Transverse colon (tissue), 4 donors: ENCODE measurements at regions not wholly inside any gene's neighbourhood (a gene's known extent, or its start where the extent isn't known, plus 50 kb on each side); places are given as distances from the start of the nearest gene placed in this dataset.

ENCODE experiments used
- DNase-seq: peaks from one replicate; pipeline ENCODE4 v3.0.0-alpha.2; 2019
- H3K27ac ChIP-seq, 4 donors: fragments of 200-600 bp; sonication (generic); 2 replicates each; pipeline ENCODE4 v1.5.1; 2016 to 2018; ENCODE audit warnings: inconsistent platforms in 4 of 4
- H3K27me3 ChIP-seq: fragments of 200-600 bp; sonication (generic); 2 replicates; pipeline ENCODE4 v1.5.1; 2017; ENCODE audit warnings: inconsistent platforms
- H3K36me3 ChIP-seq, 4 donors: fragments of 200-600 bp; sonication (generic); 2 replicates each; pipeline ENCODE4 v1.5.1; 2017 to 2019; ENCODE audit warnings: inconsistent platforms in 4 of 4
- H3K4me1 ChIP-seq, 4 donors: fragments of 200-600 bp; sonication (generic); 2 replicates each; pipeline ENCODE4 v1.5.1; 2017 to 2020; ENCODE audit warnings: inconsistent platforms in 4 of 4
- H3K4me3 ChIP-seq, 4 donors: fragments of 200-600 bp; sonication (generic); 1 replicate in 1 of 4; 2 replicates in 3 of 4; pipeline versions ENCODE4 v1.5.1 to v1.6.1; 2017 to 2019; ENCODE audit warnings: inconsistent platforms in 4 of 4
- H3K9me3 ChIP-seq, 2 donors: fragments of 200-600 bp; sonication (generic); 2 replicates each; pipeline ENCODE4 v1.5.1; 2017 to 2019; ENCODE audit warnings: inconsistent platforms in 2 of 2
- CTCF ChIP-seq, 5 experiments: fragments of 200-600 bp in 3 of 5; fragments of 450-650 bp in 2 of 5; sonication (generic) in 3 of 5; IDR thresholded peaks; 1 replicate in 2 of 5; 2 replicates in 3 of 5; pipeline ENCODE4 v1.5.1; 2016 to 2017; ENCODE audit warnings: antibody characterized with exemption in 5 of 5, inconsistent platforms in 3 of 5, mild to moderate bottlenecking in 2 of 5, moderate library complexity in 1 of 5
- EP300 ChIP-seq: sonication (generic); formaldehyde crosslinking; IDR thresholded peaks from one replicate; pipeline ENCODE4 v1.6.1; 2017; ENCODE audit warnings: antibody characterized with exemption, low read depth
- POLR2A ChIP-seq: fragments of 450-650 bp; IDR thresholded peaks from one replicate; pipeline ENCODE4 v1.6.1; 2016; ENCODE audit warnings: antibody characterized with exemption, mild to moderate bottlenecking, moderate library complexity
- POLR2AphosphoS5 ChIP-seq, 3 donors: sonication (generic); formaldehyde crosslinking; IDR thresholded peaks; one replicate each; pipeline ENCODE4 v1.6.1; 2016; ENCODE audit warnings: antibody characterized with exemption in 3 of 3
- WGBS, 2 donors: methylation state at CpG; one replicate each; pipeline ENCODE4 v1.1.5; 2018; ENCODE audit warnings: low coverage in 1 of 2; 5-methylcytosine and 5-hydroxymethylcytosine counted together
- in situ Hi-C, 4 donors: fragments of 200-750 bp; cut with MboI; loops; one replicate each; pipeline versions ENCODE4 v1.15.0 to v1.15.1; 2017; ENCODE audit warnings: low sequenced_read_pairs in 3 of 4, low pct_ligation_motif_present in 1 of 4, low pct_unique_long_range_greater_than_20kb in 1 of 4
- intact Hi-C: fragments of 100-400 bp; cut with DNase I; formaldehyde crosslinking; loops from one replicate; pipeline ENCODE4 v1.15.1; 2023; ENCODE audit warnings: low total_unique reads

- Histone ChIP-seq H3K27me3 (no peaks in the 10 kb centered on the region), H3K36me3 (no peaks in the 10 kb centered on the region), H3K27ac (no peak overlapping the region), H3K4me1 (no peaks in the 10 kb centered on the region), H3K4me3 (no peak overlapping the region), H3K9me3 (no peaks in the 10 kb centered on the region)
- peak; percentile 36 for DNase-seq
- no peak for TF ChIP-seq POLR2AphosphoS5 (IDR thresholded peaks at IDR 0.05)
- no peak for TF ChIP-seq POLR2A
- TF ChIP-seq EP300 = no peak
- peak in 4 of 5 experiments; percentile 27 to 49 (median 34) for TF ChIP-seq CTCF (IDR thresholded peaks at IDR 0.05)
- intact Hi-C loops = no loop called here
- in situ Hi-C loops = loop anchor here in 1 of 4 donors (25.0 kb wide), 1 partner anchor 581 kb away; the partner anchor contains the start of gene ENC1
Measured at GRCh38 chr5:74056789-74057164, 430.8 kb downstream of the ARHGEF28 start.

DNA sequence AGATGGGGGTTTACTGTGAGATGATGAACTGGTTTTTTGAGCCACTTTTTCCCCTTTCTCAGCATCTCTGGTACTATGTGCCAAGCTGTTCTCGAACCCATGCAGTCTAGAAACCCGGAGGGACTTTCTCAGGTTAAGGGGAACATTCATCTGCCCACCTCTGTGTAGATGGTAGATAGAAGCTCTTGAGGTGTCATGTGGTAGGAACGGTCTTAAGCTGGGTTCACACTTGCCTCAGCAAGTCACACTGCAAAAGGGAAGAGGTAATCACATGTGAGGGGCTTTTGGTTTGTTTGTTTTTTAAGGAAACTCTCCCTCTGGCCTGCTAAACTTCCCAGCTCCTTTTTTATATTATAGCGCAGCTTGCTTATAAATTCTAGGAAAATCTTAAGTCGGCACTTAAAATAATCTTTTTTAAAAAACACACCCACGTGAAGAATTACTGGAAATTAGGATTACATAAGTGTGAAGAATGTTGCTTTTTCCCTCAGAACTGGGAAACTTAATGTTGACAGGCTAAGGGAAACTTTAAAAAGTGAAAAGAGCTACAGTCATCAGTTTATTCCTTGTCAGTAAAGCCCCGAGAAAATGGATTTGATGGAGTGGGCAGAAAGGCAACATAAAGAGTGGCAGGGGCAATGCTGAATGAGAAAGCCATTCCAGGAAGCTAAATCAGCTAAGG is 430.3 kb downstream of the ARHGEF28 start:
- DNase-seq = no peak
- Histone ChIP-seq H3K4me1 (no peaks in the 10 kb centered on the region), H3K27ac (no peak overlapping the region), H3K4me3 (no peak overlapping the region), H3K27me3 (no peaks in the 10 kb centered on the region), H3K36me3 (no peaks in the 10 kb centered on the region), H3K9me3 (no peaks in the 10 kb centered on the region)
- intact Hi-C loops = no loop called here
- in situ Hi-C loops = loop anchor here in 1 of 4 donors (25.0 kb wide), 1 partner anchor 581 kb away; the partner anchor contains the start of gene ENC1
- whole genome bisulfite sequencing, 2 donors = 50 to 67% methylated on average over 7 of the region's 7 CpGs
- TF ChIP-seq EP300 (no peak), CTCF (IDR thresholded peaks at IDR 0.05) (no peak), POLR2AphosphoS5 (IDR thresholded peaks at IDR 0.05) (no peak), POLR2A (no peak)

GRCh38 chr5:74055486-74056106 is 429.6 kb downstream of the ARHGEF28 start:
- 66 to 74% methylated on average over 5 to 7 of the region's 7 CpGs for WGBS, 2 donors
- H3K27ac ChIP-seq = no peak overlapping the region
- no peaks in the 10 kb centered on the region for H3K36me3 ChIP-seq
- DNase-seq = no peak
- intact Hi-C loops = no loop called here
- in situ Hi-C loops = loop anchor here in 1 of 4 donors (25.0 kb wide), 1 partner anchor 582 kb away; the partner anchor contains the start of gene ENC1
- H3K4me3 ChIP-seq = no peak overlapping the region
- no peaks in the 10 kb centered on the region for H3K4me1 ChIP-seq
- H3K9me3 ChIP-seq = no peaks in the 10 kb centered on the region
- TF ChIP-seq POLR2AphosphoS5 (IDR thresholded peaks at IDR 0.05) = no peak
- TF ChIP-seq CTCF (IDR thresholded peaks at IDR 0.05) = no peak
- no peak for TF ChIP-seq POLR2A
- TF ChIP-seq EP300 = no peak
- no peaks in the 10 kb centered on the region for H3K27me3 ChIP-seq

GRCh38 chr5:74054641-74055421 is 428.8 kb downstream of the ARHGEF28 start:
- H3K9me3 ChIP-seq = no peaks in the 10 kb centered on the region
- no peaks in the 10 kb centered on the region for H3K4me1 ChIP-seq
- no peak overlapping the region for H3K27ac ChIP-seq
- no peak for DNase-seq
- in situ Hi-C loops = loop anchor here in 1 of 4 donors (25.0 kb wide), 1 partner anchor 582 kb away; the partner anchor contains the start of gene ENC1
- no peaks in the 10 kb centered on the region for H3K36me3 ChIP-seq
- intact Hi-C loops = no loop called here
- 76 to 85% methylated on average over 5 of the region's 5 CpGs for WGBS, 2 donors
- no peak overlapping the region for H3K4me3 ChIP-seq
- TF ChIP-seq CTCF (IDR thresholded peaks at IDR 0.05) = no peak
- TF ChIP-seq POLR2AphosphoS5 (IDR thresholded peaks at IDR 0.05) = no peak
- TF ChIP-seq POLR2A = no peak
- TF ChIP-seq EP300 = no peak
- H3K27me3 ChIP-seq = no peaks in the 10 kb centered on the region
